ENCODE measurements at regions not wholly inside any gene's neighbourhood (a gene's known extent, or its start where the extent isn't known, plus 50 kb on each side); places are given as distances from the start of the nearest gene placed in this dataset.
"Not testable (repeated sequence)": the region's sequence is repeated elsewhere in the genome, so short reads cannot be mapped to it uniquely, and the experiment has no call there.

GRCh38 chr5:148708854-148709253 is 54.5 kb upstream of the HTR4 start:
- no peak for DNase-seq

GRCh38 chr5:148711961-148712360 is 57.6 kb upstream of the HTR4 start:
- DNase-seq: no peak

GRCh38 chr5:148713735-148714508 is 59.6 kb upstream of the HTR4 start:
- DNase-seq: no peak

GRCh38 chr5:148716716-148717115 is 62.4 kb upstream of the HTR4 start:
- no peak for DNase-seq

- DNase-seq: no peak
These were observed 63.3 kb upstream of the HTR4 start for GRCh38 chr5:148717668-148718067.

GRCh38 chr5:148719605-148720004 is 65.3 kb upstream of the HTR4 start:
- no peak for DNase-seq

GRCh38 chr5:148720257-148720656 is 65.9 kb upstream of the HTR4 start:
- DNase-seq: no peak

GRCh38 chr5:148723143-148723542 is 68.8 kb upstream of the HTR4 start:
- no peak for DNase-seq

GRCh38 chr5:148725675-148726074 is 71.3 kb upstream of the HTR4 start:
- no peak for DNase-seq

GRCh38 chr5:148729182-148729581 is 74.9 kb upstream of the HTR4 start:
- DNase-seq: no peak

GRCh38 chr5:148730270-148730669 is 75.9 kb upstream of the HTR4 start:
- peak; percentile 71 for DNase-seq

- peak; percentile 82 for DNase-seq
These were observed 76.9 kb upstream of the HTR4 start for GRCh38 chr5:148730942-148731898.

GRCh38 chr5:148732692-148733091 is 78.4 kb upstream of the HTR4 start:
- no peak for DNase-seq

GRCh38 chr5:148733601-148734438 is 79.5 kb upstream of the HTR4 start:
- peak; percentile 72 for DNase-seq

GRCh38 chr5:148734518-148734917 is 80.2 kb upstream of the HTR4 start:
- no peak for DNase-seq

- no peak for DNase-seq
These were observed 81.0 kb upstream of the HTR4 start for GRCh38 chr5:148735301-148735835.

GRCh38 chr5:148739023-148739422 is 84.7 kb upstream of the HTR4 start:
- DNase-seq: no peak

GRCh38 chr5:148739524-148739923 is 85.2 kb upstream of the HTR4 start:
- peak; percentile 53 for DNase-seq

GRCh38 chr5:148740079-148740858 is 85.9 kb upstream of the HTR4 start:
- DNase-seq: no peak

GRCh38 chr5:148740966-148741742 is 85.3 kb upstream of the ADRB2 start:
- peak; percentile 71 for DNase-seq

- not testable (repeated sequence) for DNase-seq
These were observed 84.6 kb upstream of the ADRB2 start for GRCh38 chr5:148741766-148742165.

Measured in fibroblast of skin of scalp (primary cell).